ENCODE measurements at regions not wholly inside any gene's neighbourhood (a gene's known extent, or its start where the extent isn't known, plus 50 kb on each side); places are given as distances from the start of the nearest gene placed in this dataset.
A peak's percentile ranks its signal among the peaks of the same experiment; 100 is the strongest.

GRCh38 chr13:55214841-55215345 lies 1925.8 kb upstream of the PRR20A start:
- H4K12ac ChIP-seq (ENCODE audit: low read depth, low read length), result no peak overlapping the region
- no peak overlapping the region for H3K14ac ChIP-seq (ENCODE audit: low read length)
- H3K27me3 ChIP-seq (ENCODE audit: insufficient read depth, low read length), result no peaks in the 10 kb centered on the region
- no peaks in the 10 kb centered on the region for H3K79me1 ChIP-seq (ENCODE audit: low read length)
- H3K4ac ChIP-seq (ENCODE audit: low read depth, low read length), result no peak overlapping the region
- H2BK12ac ChIP-seq (ENCODE audit: low read length), result no peak overlapping the region
- no peak overlapping the region for H3K27ac ChIP-seq (ENCODE audit: low read depth, low read length)
- no peak overlapping the region for H4K91ac ChIP-seq (ENCODE audit: low read depth, low read length)
- H3K9me3 ChIP-seq (ENCODE audit: insufficient read depth, low read depth, low read length), result no peaks in the 10 kb centered on the region
- H3K4me2 ChIP-seq (ENCODE audit: low read length), result no peak overlapping the region
- H2AK5ac ChIP-seq (ENCODE audit: low read length), result no peak overlapping the region
- H2BK5ac ChIP-seq (ENCODE audit: low read depth, low read length, poor library complexity), result no peak overlapping the region
- H3K23ac ChIP-seq (ENCODE audit: low read length), result no peak overlapping the region
- no peak for DNase-seq
- no peak overlapping the region for H2AFZ ChIP-seq (ENCODE audit: insufficient read depth, low read length, poor library complexity)
- H3K4me1 ChIP-seq (ENCODE audit: control insufficient read depth in 1 of 2, insufficient read depth in 2 of 2, low read length in 2 of 2), result no peaks in the 10 kb centered on the region
- H2BK120ac ChIP-seq (ENCODE audit: insufficient read depth, low read length, poor library complexity), result no peak overlapping the region
- no peak overlapping the region for H3K18ac ChIP-seq (ENCODE audit: low read length)
- H3K4me3 ChIP-seq (ENCODE audit: low read depth, low read length), result no peak overlapping the region
- H3K9ac ChIP-seq (ENCODE audit: low read length), result no peak overlapping the region
- H3K36me3 ChIP-seq (ENCODE audit: control insufficient read depth in 1 of 2, insufficient read depth in 2 of 2, low read length in 2 of 2), result no peaks in the 10 kb centered on the region
- no peaks in the 10 kb centered on the region for H3K79me2 ChIP-seq (ENCODE audit: control insufficient read depth, insufficient read depth, low read length, poor library complexity)
- no peak overlapping the region for H4K8ac ChIP-seq (ENCODE audit: low read depth, low read length)

DNA sequence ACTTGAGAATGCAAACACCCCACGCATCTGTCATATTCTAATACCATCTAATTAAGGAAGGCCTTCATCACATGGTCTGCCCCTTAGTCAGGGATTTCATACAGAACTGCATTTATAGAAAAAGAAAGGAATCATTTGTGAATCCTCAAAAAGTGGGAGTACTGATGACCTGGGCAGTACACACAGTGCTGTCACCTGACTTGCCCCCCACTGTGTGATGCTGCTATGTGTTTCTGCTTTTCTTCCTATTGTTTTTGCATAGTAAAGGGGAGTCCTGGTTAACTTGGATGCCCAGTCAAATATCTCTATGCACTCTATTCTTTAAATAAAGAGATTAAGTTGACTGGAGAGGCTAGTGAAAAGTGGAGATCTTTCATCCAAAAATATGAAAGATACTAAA lies 1921.2 kb upstream of the PRR20A start:
- Histone ChIP-seq H4K12ac (ENCODE audit: low read depth, low read length) (no peak overlapping the region), H3K9me3 (ENCODE audit: insufficient read depth, low read depth, low read length) (no peaks in the 10 kb centered on the region), H3K18ac (ENCODE audit: low read length) (no peak overlapping the region), H3K4me1 (ENCODE audit: control insufficient read depth in 1 of 2, insufficient read depth in 2 of 2, low read length in 2 of 2) (no peaks in the 10 kb centered on the region), H3K79me1 (ENCODE audit: low read length) (no peaks in the 10 kb centered on the region), H3K9ac (ENCODE audit: low read length) (no peak overlapping the region), H2BK12ac (ENCODE audit: low read length) (no peak overlapping the region), H3K23ac (ENCODE audit: low read length) (no peak overlapping the region), H2BK5ac (ENCODE audit: low read depth, low read length, poor library complexity) (no peak overlapping the region), H3K27me3 (ENCODE audit: insufficient read depth, low read length) (no peaks in the 10 kb centered on the region), H3K4ac (ENCODE audit: low read depth, low read length) (no peak overlapping the region), H3K36me3 (ENCODE audit: control insufficient read depth in 1 of 2, insufficient read depth in 2 of 2, low read length in 2 of 2) (no peaks in the 10 kb centered on the region), H3K27ac (ENCODE audit: low read depth, low read length) (no peak overlapping the region), H3K14ac (ENCODE audit: low read length) (no peak overlapping the region), H4K91ac (ENCODE audit: low read depth, low read length) (no peak overlapping the region), H3K4me2 (ENCODE audit: low read length) (no peak overlapping the region), H3K4me3 (ENCODE audit: low read depth, low read length) (no peak overlapping the region), H4K8ac (ENCODE audit: low read depth, low read length) (no peak overlapping the region), H2AK5ac (ENCODE audit: low read length) (no peak overlapping the region), H2BK120ac (ENCODE audit: insufficient read depth, low read length, poor library complexity) (no peak overlapping the region), H2AFZ (ENCODE audit: insufficient read depth, low read length, poor library complexity) (no peak overlapping the region), H3K79me2 (ENCODE audit: control insufficient read depth, insufficient read depth, low read length, poor library complexity) (no peaks in the 10 kb centered on the region)
- no peak for DNase-seq
- no CpG with 5 or more reads among the region's 1 CpG for WGBS (ENCODE audit: extremely low coverage, insufficient coverage, insufficient read length)

DNA sequence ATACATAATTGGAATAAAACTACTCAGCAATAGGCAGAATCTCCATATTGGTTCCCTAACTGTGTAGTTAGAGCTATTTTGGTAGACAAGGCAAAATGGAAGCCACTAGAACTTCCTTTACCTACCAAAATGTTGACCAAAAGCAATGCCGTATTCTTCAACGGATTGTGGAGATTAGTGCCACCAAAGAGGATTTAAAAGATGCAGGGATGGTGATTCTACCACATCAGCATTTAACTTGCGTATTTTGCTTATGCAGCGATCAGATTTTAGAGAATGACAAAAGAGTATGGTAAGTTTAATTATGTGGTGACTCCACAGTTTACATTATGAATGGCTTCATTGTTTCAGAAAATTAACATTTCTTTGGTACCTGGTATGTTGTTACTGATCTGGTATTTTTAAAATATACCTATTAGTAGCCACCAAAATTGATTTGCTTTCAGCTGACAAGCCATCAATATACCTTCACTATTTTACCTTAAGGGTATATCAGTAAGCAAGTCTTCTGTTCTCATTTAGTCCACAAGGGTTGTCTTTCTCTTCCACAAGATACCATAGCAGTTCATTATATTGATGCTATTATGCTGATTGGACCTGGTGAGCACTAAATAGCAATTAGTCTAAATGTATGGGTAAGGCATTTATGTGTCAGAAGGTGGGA lies 1910.7 kb upstream of the PRR20A start:
- Histone ChIP-seq H3K4me1 (ENCODE audit: control insufficient read depth in 1 of 2, insufficient read depth in 2 of 2, low read length in 2 of 2) (no peaks in the 10 kb centered on the region), H2AFZ (ENCODE audit: insufficient read depth, low read length, poor library complexity) (no peak overlapping the region), H3K18ac (ENCODE audit: low read length) (no peak overlapping the region), H3K36me3 (ENCODE audit: control insufficient read depth in 1 of 2, insufficient read depth in 2 of 2, low read length in 2 of 2) (no peaks in the 10 kb centered on the region), H3K79me2 (ENCODE audit: control insufficient read depth, insufficient read depth, low read length, poor library complexity) (no peaks in the 10 kb centered on the region), H3K14ac (ENCODE audit: low read length) (no peak overlapping the region), H2AK5ac (ENCODE audit: low read length) (no peak overlapping the region), H4K91ac (ENCODE audit: low read depth, low read length) (no peak overlapping the region), H3K9me3 (ENCODE audit: insufficient read depth, low read depth, low read length) (no peaks in the 10 kb centered on the region), H3K9ac (ENCODE audit: low read length) (no peak overlapping the region), H2BK12ac (ENCODE audit: low read length) (no peak overlapping the region), H3K79me1 (ENCODE audit: low read length) (no peaks in the 10 kb centered on the region), H3K4me2 (ENCODE audit: low read length) (no peak overlapping the region), H3K27ac (ENCODE audit: low read depth, low read length) (no peak overlapping the region), H3K4me3 (ENCODE audit: low read depth, low read length) (no peak overlapping the region), H4K8ac (ENCODE audit: low read depth, low read length) (no peak overlapping the region), H3K4ac (ENCODE audit: low read depth, low read length) (no peak overlapping the region), H2BK120ac (ENCODE audit: insufficient read depth, low read length, poor library complexity) (no peak overlapping the region), H4K12ac (ENCODE audit: low read depth, low read length) (no peak overlapping the region), H2BK5ac (ENCODE audit: low read depth, low read length, poor library complexity) (no peak overlapping the region), H3K23ac (ENCODE audit: low read length) (no peak overlapping the region), H3K27me3 (ENCODE audit: insufficient read depth, low read length) (no peaks in the 10 kb centered on the region)
- no CpG with 5 or more reads among the region's 4 CpGs for WGBS (ENCODE audit: extremely low coverage, insufficient coverage, insufficient read length)
- DNase-seq, result no peak

- no peak overlapping the region for H2BK5ac ChIP-seq (ENCODE audit: low read depth, low read length, poor library complexity)
- no peak overlapping the region for H4K12ac ChIP-seq (ENCODE audit: low read depth, low read length)
- no peak overlapping the region for H3K14ac ChIP-seq (ENCODE audit: low read length)
- H3K9ac ChIP-seq (ENCODE audit: low read length), result no peak overlapping the region
- no peak overlapping the region for H3K4me3 ChIP-seq (ENCODE audit: low read depth, low read length)
- no peak overlapping the region for H3K27ac ChIP-seq (ENCODE audit: low read depth, low read length)
- no peaks in the 10 kb centered on the region for H3K79me2 ChIP-seq (ENCODE audit: control insufficient read depth, insufficient read depth, low read length, poor library complexity)
- no peak overlapping the region for H2BK120ac ChIP-seq (ENCODE audit: insufficient read depth, low read length, poor library complexity)
- H3K4ac ChIP-seq (ENCODE audit: low read depth, low read length), result no peak overlapping the region
- no peak overlapping the region for H2AK5ac ChIP-seq (ENCODE audit: low read length)
- DNase-seq, result peak in 1 of 2 donors; percentile 4
- no peak overlapping the region for H2AFZ ChIP-seq (ENCODE audit: insufficient read depth, low read length, poor library complexity)
- no peak overlapping the region for H3K23ac ChIP-seq (ENCODE audit: low read length)
- H4K8ac ChIP-seq (ENCODE audit: low read depth, low read length), result no peak overlapping the region
- H3K36me3 ChIP-seq (ENCODE audit: control insufficient read depth in 1 of 2, insufficient read depth in 2 of 2, low read length in 2 of 2), result no peaks in the 10 kb centered on the region
- H2BK12ac ChIP-seq (ENCODE audit: low read length), result no peak overlapping the region
- H3K4me2 ChIP-seq (ENCODE audit: low read length), result no peak overlapping the region
- no peaks in the 10 kb centered on the region for H3K9me3 ChIP-seq (ENCODE audit: insufficient read depth, low read depth, low read length)
- H3K18ac ChIP-seq (ENCODE audit: low read length), result no peak overlapping the region
- H3K79me1 ChIP-seq (ENCODE audit: low read length), result no peaks in the 10 kb centered on the region
- no peak overlapping the region for H4K91ac ChIP-seq (ENCODE audit: low read depth, low read length)
- no peaks in the 10 kb centered on the region for H3K4me1 ChIP-seq (ENCODE audit: control insufficient read depth in 1 of 2, insufficient read depth in 2 of 2, low read length in 2 of 2)
- WGBS (ENCODE audit: extremely low coverage, insufficient coverage, insufficient read length), result no CpG with 5 or more reads among the region's 3 CpGs
- H3K27me3 ChIP-seq (ENCODE audit: insufficient read depth, low read length), result no peaks in the 10 kb centered on the region
Observed at GRCh38 chr13:55230570-55230908, 1910.2 kb upstream of the PRR20A start.
